HL-60/S4 treated with retinoic acid at 250 ng/mL for 4 days and 3 days (cell line): ENCODE measurements at regions not wholly inside any gene's neighbourhood (a gene's known extent, or its start where the extent isn't known, plus 50 kb on each side); places are given as distances from the start of the nearest gene placed in this dataset.
"Not testable (repeated sequence)": the region's sequence is repeated elsewhere in the genome, so short reads cannot be mapped to it uniquely, and the experiment has no call there.

Source experiments
- in situ Hi-C: fragments of 300-500 bp; cut with MboI; formaldehyde crosslinking; loops from 2 replicates; pipeline ENCODE4 v1.7.0; 2022; ENCODE audit warnings: low sequenced_read_pairs

DNA sequence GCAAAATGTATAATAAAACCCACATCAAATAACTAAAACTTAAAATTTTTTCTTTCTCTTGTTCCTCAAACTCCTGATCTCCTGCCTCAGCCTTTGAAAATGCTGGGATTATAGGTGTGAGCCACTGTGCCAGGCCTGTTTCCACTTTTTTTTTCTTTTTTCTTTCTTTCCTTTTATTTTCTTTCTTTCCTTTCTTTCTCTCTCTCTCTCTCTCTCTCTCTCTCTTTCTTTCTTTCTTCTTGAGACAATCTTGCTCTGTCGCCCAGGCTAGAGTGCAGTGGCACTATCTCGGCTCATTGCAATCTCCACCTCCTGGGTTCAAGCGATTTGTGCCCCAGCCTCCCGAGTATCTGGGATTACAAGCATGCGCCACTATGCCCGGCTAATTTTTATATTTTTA, 164.6 kb downstream of the OR2B2 start:
- in situ Hi-C loops: no loop called here

DNA sequence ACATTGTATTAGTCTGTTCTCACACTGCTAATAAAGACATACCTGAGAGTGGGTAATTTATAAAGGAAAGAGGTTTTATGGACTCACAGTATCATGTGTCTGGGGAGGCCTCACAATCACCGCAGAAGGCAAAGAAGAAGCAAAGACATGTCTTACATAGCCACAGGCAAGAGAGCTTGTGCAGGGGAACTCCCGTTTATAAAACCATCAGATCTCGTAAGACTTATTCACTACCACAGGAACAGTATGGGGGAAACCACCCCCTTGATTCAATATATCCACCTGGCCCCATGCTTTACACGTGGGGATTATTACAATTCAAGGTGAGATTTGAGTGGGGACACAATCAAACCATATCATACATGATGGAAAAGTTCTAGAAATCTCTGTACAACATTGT, 165.3 kb downstream of the OR2B2 start:
- in situ Hi-C loops: not testable (repeated sequence)

GRCh38 chr6:27743787-27744186, 168.4 kb downstream of the OR2B2 start:
- in situ Hi-C loops: no loop called here

DNA sequence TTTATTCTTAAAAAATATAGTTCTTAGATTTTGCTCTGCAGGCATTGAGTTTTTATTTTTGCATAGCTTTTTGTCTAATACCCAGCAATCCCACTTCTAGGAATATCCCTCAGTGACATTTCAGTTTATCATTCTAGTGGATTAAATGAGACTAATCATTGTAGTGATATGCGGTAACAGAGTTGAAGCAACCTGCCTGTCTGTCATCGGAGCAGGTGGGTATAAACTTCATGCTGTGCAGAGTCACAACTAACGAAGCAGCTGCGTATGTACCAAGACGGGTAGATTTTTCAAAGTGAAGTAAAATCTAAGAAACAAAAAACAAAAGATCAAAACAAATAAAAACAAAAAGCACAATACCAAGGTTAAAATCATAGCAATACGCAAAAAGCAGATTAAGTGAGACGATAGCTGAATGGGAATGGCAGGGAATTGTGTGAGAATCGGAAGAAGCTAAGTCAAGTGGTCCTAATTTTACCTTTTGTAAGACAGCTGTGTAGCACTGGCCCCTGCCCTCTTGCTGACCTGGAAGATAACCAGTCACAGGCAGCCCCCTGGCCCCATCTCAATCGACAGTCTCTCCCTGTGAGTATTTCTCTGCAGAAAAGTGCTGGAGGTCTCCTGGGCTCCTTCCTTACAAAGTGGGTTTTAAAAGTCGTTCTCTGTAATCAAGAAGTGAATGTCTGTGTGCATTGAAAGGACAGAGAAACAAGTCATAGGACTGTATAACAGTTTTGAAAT, 169.2 kb downstream of the OR2B2 start:
- in situ Hi-C loops: no loop called here

DNA sequence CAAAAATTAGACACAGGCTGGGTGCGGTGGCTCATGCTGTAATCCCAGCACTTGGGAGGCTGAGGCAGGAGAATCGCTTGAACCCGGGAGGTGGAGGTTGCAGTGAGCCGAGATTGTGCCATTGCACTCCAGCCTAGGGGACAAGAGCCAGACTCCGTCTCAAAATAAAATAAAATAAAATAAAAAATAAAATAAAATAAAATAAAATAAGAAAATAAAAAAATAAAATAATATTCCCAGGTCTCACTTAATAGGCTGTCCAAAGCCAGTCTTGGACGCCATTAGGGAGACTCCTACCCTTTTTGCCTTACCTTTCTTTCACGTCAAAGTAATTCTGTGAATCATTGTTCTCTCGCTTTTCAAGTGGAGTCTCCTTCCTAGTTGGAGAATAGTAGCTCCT, 172.3 kb downstream of the OR2B2 start:
- in situ Hi-C loops: not testable (repeated sequence)

DNA sequence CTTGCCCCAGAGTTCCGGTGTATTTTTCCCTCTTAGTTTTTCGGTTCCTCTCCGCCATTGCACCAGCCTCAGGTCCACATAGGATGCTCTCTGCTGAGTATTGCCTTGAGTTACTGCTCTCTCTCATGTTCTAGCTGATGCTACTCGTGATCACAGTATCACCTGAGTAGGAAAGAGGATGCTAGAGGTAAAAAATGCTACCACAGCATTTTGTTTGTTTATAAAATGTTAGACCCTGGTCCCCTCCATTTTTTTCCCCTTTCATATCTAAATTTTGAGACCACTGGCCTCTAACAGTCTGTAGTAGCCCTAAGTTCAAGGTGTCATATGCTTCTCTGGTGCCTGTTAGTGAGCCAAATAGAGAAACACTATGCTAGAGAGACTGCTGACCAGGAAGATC, 175.5 kb downstream of the OR2B2 start:
- in situ Hi-C loops: no loop called here

- in situ Hi-C loops: no loop called here
Observed at GRCh38 chr6:27728442-27728841, 183.8 kb downstream of the OR2B2 start.

DNA sequence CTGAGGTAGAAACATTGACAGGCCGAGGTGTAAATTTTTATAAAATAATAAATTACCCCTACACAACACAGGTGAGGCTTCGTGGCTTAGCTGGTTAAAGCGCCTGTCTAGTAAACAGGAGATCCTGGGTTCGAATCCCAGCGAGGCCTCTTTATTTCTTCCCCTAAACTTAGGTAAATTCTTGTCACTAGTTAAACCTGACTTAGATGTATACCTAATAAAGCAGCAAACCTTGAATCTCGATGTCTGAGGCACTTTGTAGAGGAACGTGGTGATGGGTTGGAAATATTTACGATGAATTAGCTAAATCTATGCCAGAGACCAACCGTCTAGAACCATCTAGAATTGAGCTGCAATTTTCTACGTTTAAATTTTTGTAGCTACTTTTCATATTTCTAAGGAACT, 185.6 kb downstream of the OR2B2 start:
- in situ Hi-C loops: no loop called here

DNA sequence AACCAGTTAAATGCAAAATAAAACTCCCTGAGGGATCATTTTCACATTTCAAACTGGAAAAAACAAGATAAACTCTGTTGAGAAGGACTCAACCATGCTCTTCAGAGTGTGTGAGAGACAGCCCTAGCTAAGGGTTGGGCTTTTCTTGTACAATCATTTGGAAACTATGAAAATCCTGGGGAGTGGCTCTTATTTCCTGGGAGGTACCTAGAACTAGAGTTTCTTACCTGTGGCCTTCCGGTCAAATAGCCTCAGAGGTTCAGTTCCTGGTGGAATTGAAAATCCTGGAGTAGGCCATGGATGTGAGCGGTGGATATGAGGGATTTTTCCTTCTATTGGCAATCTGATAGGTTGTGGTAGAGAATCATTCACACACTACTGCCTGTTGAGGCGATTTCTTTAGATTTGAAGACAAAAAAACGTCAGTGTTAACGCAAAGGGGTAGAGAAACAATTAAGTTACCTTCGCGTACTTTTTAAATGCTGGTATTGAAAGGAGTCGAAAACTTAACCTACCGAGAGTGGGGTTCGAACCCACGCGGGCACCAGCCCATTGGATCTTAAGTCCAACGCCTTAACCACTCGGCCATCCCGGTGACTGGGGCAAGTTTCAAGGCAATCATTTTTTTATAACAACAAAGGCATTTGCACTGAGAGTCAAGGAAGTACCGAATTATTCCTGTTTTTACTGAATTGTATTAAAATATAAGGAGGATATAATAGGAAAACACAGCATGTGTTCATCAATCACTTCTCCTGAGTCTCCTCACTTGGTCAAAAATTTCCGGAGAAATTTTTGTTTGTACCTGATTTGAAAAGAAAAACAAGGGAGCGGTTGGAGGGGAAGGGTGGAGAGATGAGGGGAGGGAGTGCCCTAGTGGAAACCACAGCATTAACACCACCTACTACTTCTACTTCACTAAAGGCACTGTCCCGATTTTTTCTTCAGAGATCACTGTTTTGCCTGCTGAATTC, 191.3 kb downstream of the OR2B2 start:
- in situ Hi-C loops: no loop called here

GRCh38 chr6:27719039-27719438, 193.2 kb downstream of the OR2B2 start:
- in situ Hi-C loops: not testable (repeated sequence)

DNA sequence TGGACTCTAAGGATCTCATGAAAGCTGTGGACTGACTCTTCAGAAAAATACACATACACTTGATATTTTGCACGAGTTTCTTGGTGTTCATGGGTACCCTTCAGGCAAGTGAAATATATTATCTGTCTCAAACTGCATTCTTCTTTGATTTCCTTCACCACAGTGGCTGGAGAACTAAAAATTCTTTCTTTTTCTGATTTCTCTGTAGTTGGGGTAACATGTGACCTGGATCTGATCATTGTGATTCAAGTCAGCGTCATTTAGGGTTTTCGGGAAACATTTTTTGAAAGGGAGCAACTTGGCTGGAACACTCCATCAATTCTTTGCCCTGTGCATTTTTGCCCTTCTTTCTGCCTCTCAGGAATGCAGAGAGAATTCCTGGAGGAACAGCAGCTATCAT, 205.8 kb downstream of the OR2B2 start:
- in situ Hi-C loops: no loop called here

DNA sequence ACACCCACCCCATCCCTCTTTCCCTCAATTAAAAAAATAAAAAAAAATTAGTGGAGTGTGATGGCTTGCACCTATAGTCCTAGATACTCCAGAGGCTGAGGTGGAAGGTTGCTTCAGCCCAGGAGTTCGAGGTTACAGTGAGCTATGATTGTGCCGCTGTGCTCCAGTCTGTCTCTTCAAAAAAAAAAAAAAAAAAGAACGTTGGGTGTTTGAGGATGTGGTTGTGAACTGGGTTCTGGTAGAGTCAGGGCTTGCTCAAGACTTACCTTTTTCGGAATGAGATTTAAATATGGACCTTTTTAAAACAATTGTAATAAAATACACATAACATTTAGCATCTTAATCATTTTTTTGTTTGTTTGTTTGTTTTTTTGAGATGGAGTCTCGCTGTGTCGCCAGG, 211.9 kb downstream of the OR2B2 start:
- in situ Hi-C loops: no loop called here

DNA sequence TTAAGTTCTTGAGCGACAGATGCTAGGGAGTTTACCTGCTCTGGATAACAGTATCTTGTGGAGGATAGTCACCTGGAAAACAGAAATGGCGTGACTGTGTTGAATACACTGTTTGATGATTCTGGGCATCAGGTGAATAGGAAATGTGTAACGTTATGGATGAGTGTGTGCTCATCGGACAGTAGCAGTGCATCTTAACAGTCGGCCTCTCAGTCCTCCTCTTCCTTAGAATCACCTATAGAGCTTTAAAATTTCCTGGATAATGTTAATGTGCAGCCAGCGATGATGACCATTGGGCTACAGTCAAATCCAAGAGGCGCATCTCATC, 217.7 kb downstream of the OR2B2 start:
- in situ Hi-C loops: no loop called here

DNA sequence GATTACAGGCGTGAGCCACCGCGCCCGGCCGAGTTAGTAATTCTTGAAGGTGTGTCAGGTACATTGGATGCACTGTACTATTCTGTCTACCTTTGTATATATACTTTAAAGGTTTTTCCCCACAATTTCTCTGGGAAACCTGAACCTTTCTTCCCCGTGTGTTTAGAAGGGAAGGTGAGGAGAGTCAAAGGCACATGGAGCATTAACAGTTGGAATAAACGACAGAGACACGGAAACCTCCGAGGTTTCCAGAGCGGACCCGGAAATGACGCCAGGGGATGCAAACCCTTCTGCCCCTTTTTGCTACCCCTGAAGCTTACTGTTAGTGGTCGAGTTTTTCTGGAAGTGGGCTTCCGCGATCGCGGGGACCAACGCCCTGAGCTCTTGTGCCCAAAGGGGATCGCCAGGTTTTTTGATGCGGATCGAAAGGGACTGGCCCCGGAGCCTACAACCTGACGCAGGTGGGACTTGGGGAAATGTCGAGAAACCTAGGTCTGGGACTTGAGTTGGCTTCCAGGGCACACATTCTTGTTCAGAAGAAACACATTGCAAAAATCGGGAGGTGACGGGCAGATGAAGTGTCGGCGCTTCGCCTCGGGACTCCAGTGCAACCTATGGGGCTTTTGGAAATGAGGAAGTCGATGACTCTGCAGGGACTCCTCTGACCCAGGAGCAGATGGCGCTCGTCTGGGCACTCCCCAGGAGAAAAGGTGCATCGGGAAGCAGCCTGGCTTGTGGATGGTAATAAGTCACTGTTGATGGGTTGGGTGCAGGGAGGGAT, 218.2 kb downstream of the OR2B2 start:
- in situ Hi-C loops: no loop called here

- in situ Hi-C loops: not testable (repeated sequence)
Observed at GRCh38 chr6:27692133-27692532, 219.2 kb upstream of the ZNF184 start.

DNA sequence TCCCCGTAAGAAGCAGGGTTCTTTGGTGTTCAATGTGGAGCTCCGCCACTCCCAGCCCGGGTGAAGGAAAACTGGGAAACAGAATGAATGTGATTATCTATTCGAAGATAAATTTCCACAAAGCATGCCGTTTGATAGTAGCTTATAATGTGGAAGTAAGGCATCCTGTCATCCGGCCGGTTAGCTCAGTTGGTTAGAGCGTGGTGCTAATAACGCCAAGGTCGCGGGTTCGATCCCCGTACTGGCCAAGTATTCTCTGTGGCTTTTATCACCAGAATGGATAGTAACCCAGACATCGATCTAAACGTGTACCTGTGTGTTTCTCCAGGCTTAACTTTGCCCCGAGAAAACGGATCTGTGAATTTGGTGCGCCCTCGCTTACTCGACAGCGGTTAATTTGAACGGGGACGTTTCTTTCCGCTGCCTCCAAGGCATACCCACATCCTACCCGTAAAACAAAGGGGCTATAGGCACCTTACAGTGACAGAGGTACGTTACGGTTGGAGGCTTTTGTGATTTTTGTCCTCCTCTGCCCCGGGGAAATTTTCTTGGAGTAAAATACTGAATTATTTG, 215.2 kb upstream of the ZNF184 start:
- in situ Hi-C loops: no loop called here

DNA sequence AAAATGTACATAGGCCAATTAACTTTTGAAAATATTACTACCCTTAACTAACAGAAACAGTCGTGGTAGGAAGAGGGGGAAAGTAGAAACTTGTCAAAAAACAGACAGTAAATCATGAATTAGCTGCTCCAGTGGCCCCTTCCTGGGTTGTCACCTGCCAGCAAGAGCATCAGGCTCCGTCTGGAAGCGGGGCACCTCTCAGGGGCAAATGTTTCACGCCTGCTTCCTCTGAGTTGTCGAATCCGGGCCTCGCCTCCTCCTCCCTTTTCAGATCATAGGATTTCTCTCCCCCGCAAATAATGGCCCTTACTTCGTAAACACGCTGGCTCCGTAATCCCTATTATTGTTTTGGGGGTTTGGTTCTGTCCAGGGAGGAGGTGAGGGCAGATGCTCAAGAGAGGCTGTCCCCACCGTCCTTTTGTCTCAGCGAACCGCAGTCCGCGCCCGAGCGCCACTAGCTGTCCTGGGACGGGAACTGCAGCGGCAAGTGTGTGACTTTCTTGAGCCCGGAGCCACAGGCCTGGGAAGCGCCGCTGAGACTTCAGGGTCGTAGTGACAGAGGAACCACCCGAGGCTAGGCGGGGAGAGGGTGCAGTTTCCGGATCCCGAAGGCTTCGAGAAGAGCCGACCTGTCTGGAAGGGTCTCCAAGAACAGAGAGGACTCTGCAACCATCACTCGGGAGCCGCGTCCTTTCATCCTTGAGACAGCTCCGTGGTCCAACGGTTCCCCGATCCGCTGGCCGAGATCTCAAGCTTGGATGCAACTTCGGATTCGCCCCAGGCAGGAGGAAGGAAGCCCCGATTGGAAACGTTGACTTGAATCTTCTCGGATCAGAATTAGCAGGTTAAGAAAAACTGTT, 214.5 kb upstream of the ZNF184 start:
- in situ Hi-C loops: no loop called here

DNA sequence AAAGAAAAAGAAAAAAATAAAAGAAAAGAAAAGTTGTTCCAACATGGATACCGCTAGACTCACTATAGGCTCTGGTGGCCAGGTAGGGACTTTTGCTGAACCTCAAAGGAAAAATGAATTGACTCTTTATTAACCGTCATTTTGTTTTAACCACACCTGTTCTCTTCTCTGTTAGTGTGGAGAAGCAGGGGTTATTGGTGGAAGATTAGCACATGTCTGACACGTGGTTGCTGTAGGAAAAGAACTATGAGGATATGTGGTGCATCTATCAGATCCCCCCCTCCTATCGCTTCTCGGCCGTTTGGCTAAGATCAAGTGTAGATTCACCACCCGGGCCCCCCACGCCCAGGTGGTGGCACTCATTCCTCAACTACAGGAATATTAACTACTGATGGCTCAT, 212.4 kb upstream of the ZNF184 start:
- in situ Hi-C loops: no loop called here

DNA sequence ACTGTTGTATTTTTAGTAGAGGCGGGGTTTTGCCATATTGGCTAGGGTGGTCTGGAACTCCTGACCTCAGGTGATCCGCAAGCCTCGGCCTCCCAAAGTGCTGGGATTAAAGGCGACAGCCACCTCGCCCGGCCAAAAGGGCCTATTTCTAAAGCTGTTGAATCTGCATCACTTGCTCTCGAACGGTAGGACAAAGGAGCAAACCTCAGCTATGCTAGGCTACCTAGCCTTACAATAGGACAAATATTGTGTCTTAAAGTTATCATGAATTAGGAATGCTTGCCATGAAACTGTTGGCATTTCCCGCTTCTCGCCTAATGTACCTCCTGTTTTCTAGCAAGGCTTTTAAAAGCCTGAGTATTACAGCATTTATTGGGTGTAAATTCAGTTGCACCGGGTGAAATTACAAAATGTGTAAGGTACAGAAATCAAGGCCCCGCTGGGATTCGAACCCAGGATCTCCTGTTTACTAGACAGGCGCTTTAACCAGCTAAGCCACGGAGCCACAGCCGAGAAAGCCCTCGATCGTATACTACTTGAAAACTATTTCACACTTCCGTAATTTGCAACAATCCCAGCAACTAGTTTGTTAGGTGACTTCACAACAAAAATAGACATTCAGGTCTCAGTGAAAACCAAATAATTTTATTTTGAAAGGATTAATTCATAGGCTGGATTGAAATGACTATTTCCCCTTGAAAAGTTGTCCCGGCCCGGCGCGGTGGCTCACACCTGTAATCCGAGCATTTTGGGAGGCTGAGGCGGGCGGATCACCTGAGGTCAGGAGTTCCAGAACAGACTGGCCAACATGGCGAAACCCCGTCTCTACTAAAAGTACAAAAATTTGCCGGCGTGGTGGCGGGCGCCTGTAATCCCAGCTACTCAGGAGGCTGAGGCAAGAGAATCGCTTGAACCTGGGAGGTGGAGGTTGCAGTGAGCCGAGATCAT, 211.6 kb upstream of the ZNF184 start:
- in situ Hi-C loops: no loop called here
